H9 (cell line): ENCODE measurements at regions not wholly inside any gene's neighbourhood (a gene's known extent, or its start where the extent isn't known, plus 50 kb on each side); places are given as distances from the start of the nearest gene placed in this dataset.

Experiments used
- DNase-seq: peaks from one replicate; pipeline ENCODE4 v3.0.0-alpha.2; 2017
- H2AFZ ChIP-seq: one replicate; pipeline ENCODE4 v1.6.1; 2013; ENCODE audit warnings: mild to moderate bottlenecking, low read length, control low read depth, moderate library complexity
- H2AK5ac ChIP-seq: 2 replicates; pipeline ENCODE4 v1.6.1; 2013; ENCODE audit warnings: low read length, control low read depth, mixed read lengths; ENCODE audit not compliant: insufficient read length
- H2BK120ac ChIP-seq: one replicate; pipeline ENCODE4 v1.6.1; 2013; ENCODE audit warnings: low read depth, mild to moderate bottlenecking, low read length, control low read depth, inconsistent platforms; ENCODE audit not compliant: poor library complexity, severe bottlenecking
- H2BK12ac ChIP-seq: 2 replicates; pipeline ENCODE4 v1.6.1; 2013; ENCODE audit warnings: low read length, control low read depth, mixed read lengths, low read depth; ENCODE audit not compliant: insufficient read length
- H2BK15ac ChIP-seq: 2 replicates; pipeline ENCODE4 v1.6.1; 2013; ENCODE audit warnings: low read depth, low read length, control low read depth
- H2BK20ac ChIP-seq: one replicate; pipeline ENCODE4 v1.6.1; 2013; ENCODE audit warnings: low read depth, mild to moderate bottlenecking, low read length, control low read depth, inconsistent platforms; ENCODE audit not compliant: poor library complexity, severe bottlenecking
- H2BK5ac ChIP-seq: 2 replicates; pipeline ENCODE4 v1.6.1; 2013; ENCODE audit warnings: low read length, control low read depth, mixed read lengths; ENCODE audit not compliant: insufficient read length
- H3K14ac ChIP-seq: 2 replicates; pipeline ENCODE4 v1.6.1; 2013; ENCODE audit warnings: low read length, control low read depth; ENCODE audit not compliant: insufficient read depth
- H3K18ac ChIP-seq: 2 replicates; pipeline ENCODE4 v1.6.1; 2013; ENCODE audit warnings: low read depth, mild to moderate bottlenecking, mixed read lengths, low read length, control low read depth; ENCODE audit not compliant: insufficient read length
- H3K23ac ChIP-seq: 2 replicates; pipeline ENCODE4 v1.6.1; 2013; ENCODE audit warnings: low read length, control low read depth, mixed read lengths, low read depth; ENCODE audit not compliant: insufficient read length
- H3K23me2 ChIP-seq: 2 replicates; pipeline ENCODE4 v1.6.1; 2013; ENCODE audit warnings: low read depth, mild to moderate bottlenecking, mixed read lengths, low read length, control low read depth; ENCODE audit not compliant: insufficient read length, poor library complexity, severe bottlenecking
- H3K27ac ChIP-seq: 2 replicates; pipeline ENCODE4 v1.5.1; 2013; ENCODE audit warnings: low read length, control low read depth, mixed read lengths, low read depth; ENCODE audit not compliant: insufficient read length
- H3K27me3 ChIP-seq: 2 replicates; pipeline ENCODE4 v1.6.1; 2013; ENCODE audit warnings: low read length, control low read depth, inconsistent platforms; ENCODE audit not compliant: insufficient read depth
- H3K4ac ChIP-seq: 2 replicates; pipeline ENCODE4 v1.6.1; 2013; ENCODE audit warnings: low read depth, mild to moderate bottlenecking, control low read depth, inconsistent platforms, low read length, moderate library complexity
- H3K4me1 ChIP-seq: 2 replicates; pipeline ENCODE4 v1.6.1; 2013; ENCODE audit warnings: low read length, control low read depth, inconsistent platforms; ENCODE audit not compliant: insufficient read depth
- H3K4me2 ChIP-seq: 2 replicates; pipeline ENCODE4 v1.6.1; 2013; ENCODE audit warnings: low read length, control low read depth, mixed read lengths; ENCODE audit not compliant: insufficient read length, insufficient read depth
- H3K56ac ChIP-seq: 2 replicates; pipeline ENCODE4 v1.6.1; 2013; ENCODE audit warnings: low read depth, mild to moderate bottlenecking, mixed read lengths, low read length, control low read depth; ENCODE audit not compliant: insufficient read length
- H3K79me1 ChIP-seq: 2 replicates; pipeline ENCODE4 v1.6.1; 2013; ENCODE audit warnings: low read depth, mild to moderate bottlenecking, moderate library complexity, low read length, control low read depth, inconsistent platforms; ENCODE audit not compliant: insufficient read depth, poor library complexity, severe bottlenecking
- H3K79me2 ChIP-seq: 2 replicates; pipeline ENCODE4 v1.6.1; 2013; ENCODE audit warnings: low read length, control low read depth, inconsistent platforms; ENCODE audit not compliant: insufficient read depth
- H3K9ac ChIP-seq: 2 replicates; pipeline ENCODE4 v1.6.1; 2013; ENCODE audit warnings: low read length, control low read depth, mixed read lengths; ENCODE audit not compliant: insufficient read length; ENCODE audit errors: extremely low read depth
- H3K9me3 ChIP-seq: one replicate; pipeline ENCODE4 v1.6.1; 2013; ENCODE audit warnings: low read depth, low read length, inconsistent platforms; ENCODE audit not compliant: control insufficient read depth
- H3T11ph ChIP-seq: one replicate; pipeline ENCODE4 v1.6.1; 2013; ENCODE audit warnings: mild to moderate bottlenecking, low read length, control low read depth, inconsistent platforms
- H4K20me1 ChIP-seq: one replicate; pipeline ENCODE4 v1.6.1; 2013; ENCODE audit not compliant: control insufficient read depth, insufficient read length, insufficient read depth
- H4K5ac ChIP-seq: 2 replicates; pipeline ENCODE4 v1.6.1; 2013; ENCODE audit warnings: low read depth, mild to moderate bottlenecking, mixed read lengths, low read length, control low read depth; ENCODE audit not compliant: insufficient read length
- H4K8ac ChIP-seq: replicated peaks from 2 replicates; pipeline ENCODE4 v1.6.1; 2013; ENCODE audit warnings: low read length, control low read depth, mixed read lengths, low read depth; ENCODE audit not compliant: insufficient read length
- H4K91ac ChIP-seq: 2 replicates; pipeline ENCODE4 v1.6.1; 2013; ENCODE audit warnings: low read depth, mild to moderate bottlenecking, moderate library complexity, mixed read lengths, low read length, control low read depth; ENCODE audit not compliant: insufficient read length
- H3K27ac Mint-ChIP-seq, 3 experiments: 2 replicates in 2 of 3; 3 replicates in 1 of 3; pipeline ENCODE4 v1.8.0; 2020 to 2021; ENCODE audit warnings: mixed read lengths in 3 of 3, mild to moderate bottlenecking in 1 of 3, moderate library complexity in 1 of 3
- H3K27me3 Mint-ChIP-seq: 2 replicates; pipeline ENCODE4 v1.8.0; 2021; ENCODE audit warnings: low read depth, mild to moderate bottlenecking, moderate library complexity, mixed read lengths
- H3K36me3 Mint-ChIP-seq, 3 experiments: 2 replicates in 2 of 3; 3 replicates in 1 of 3; pipeline ENCODE4 v1.8.0; 2020 to 2021; ENCODE audit warnings: low read depth in 3 of 3, mixed read lengths in 3 of 3; ENCODE audit not compliant: insufficient read depth in 1 of 3
- H3K4me1 Mint-ChIP-seq, 2 experiments: 2 replicates each; pipeline ENCODE4 v1.8.0; 2020; ENCODE audit warnings: mixed read lengths in 2 of 2
- H3K4me3 Mint-ChIP-seq, 2 experiments: 2 replicates in 1 of 2; 3 replicates in 1 of 2; pipeline ENCODE4 v1.8.0; 2020 to 2021; ENCODE audit warnings: mild to moderate bottlenecking in 2 of 2, mixed read lengths in 2 of 2, moderate library complexity in 1 of 2
- H3K9me3 Mint-ChIP-seq, 2 experiments: 2 replicates in 1 of 2; 3 replicates in 1 of 2; pipeline ENCODE4 v1.8.0; 2020; ENCODE audit warnings: mild to moderate bottlenecking in 2 of 2, mixed read lengths in 2 of 2, moderate library complexity in 1 of 2
- WGBS: extraction: QIAGEN DNeasy Blood & Tissue Kit; methylation state at CpG from one replicate; pipeline ENCODE4 v1.1.7; 2013; ENCODE audit warnings: missing lambda C conversion rate, low lambda C conversion rate, mixed read lengths; ENCODE audit not compliant: insufficient read length; ENCODE audit errors: extremely low coverage; 5-methylcytosine and 5-hydroxymethylcytosine counted together
- TF ChIP-seq, protein P1 (sequence below): fragments of 200-600 bp; sonication (generic); conservative IDR thresholded peaks from 3 replicates; pipeline ENCODE4 v1.8.0; 2021; ENCODE audit warnings: antibody characterized with exemption, mild to moderate bottlenecking

- no peak overlapping the region for H3K14ac ChIP-seq
- H4K20me1 ChIP-seq = no peaks in the 10 kb centered on the region
- no peak overlapping the region for H4K8ac ChIP-seq
- no peak overlapping the region for H3K4me3 Mint-ChIP-seq
- H3K23me2 ChIP-seq = no peaks in the 10 kb centered on the region
- no peaks in the 10 kb centered on the region for H3K9me3 ChIP-seq
- H3K27me3 Mint-ChIP-seq = no peaks in the 10 kb centered on the region
- H3K9ac ChIP-seq = no peak overlapping the region
- H3K27me3 ChIP-seq = no peaks in the 10 kb centered on the region
- no peak overlapping the region for H3K4ac ChIP-seq
- no peaks in the 10 kb centered on the region for H3K4me1 ChIP-seq
- no peak overlapping the region for H3K27ac ChIP-seq
- H2BK120ac ChIP-seq = no peak overlapping the region
- no CpG with 5 or more reads among the region's 1 CpG for WGBS
- H3K18ac ChIP-seq = no peak overlapping the region
- H2BK20ac ChIP-seq = no peak overlapping the region
- no peaks in the 10 kb centered on the region for H3K4me1 Mint-ChIP-seq
- H3K79me2 ChIP-seq = no peaks in the 10 kb centered on the region
- no peaks in the 10 kb centered on the region; a peak in 1 of 7 replicates for H3K36me3 Mint-ChIP-seq
- H2AFZ ChIP-seq = no peak overlapping the region
- H3T11ph ChIP-seq = no peak overlapping the region
- H3K27ac Mint-ChIP-seq = no peak overlapping the region
- H3K9me3 Mint-ChIP-seq = 0 out of 5 replicates have a peak, but pooled peaks cover 0 to 4% of the 10 kb centered on the region in 2 experiments
- no peak overlapping the region for H4K5ac ChIP-seq
- no peak overlapping the region for H2BK15ac ChIP-seq
- TF ChIP-seq, protein P1, sequence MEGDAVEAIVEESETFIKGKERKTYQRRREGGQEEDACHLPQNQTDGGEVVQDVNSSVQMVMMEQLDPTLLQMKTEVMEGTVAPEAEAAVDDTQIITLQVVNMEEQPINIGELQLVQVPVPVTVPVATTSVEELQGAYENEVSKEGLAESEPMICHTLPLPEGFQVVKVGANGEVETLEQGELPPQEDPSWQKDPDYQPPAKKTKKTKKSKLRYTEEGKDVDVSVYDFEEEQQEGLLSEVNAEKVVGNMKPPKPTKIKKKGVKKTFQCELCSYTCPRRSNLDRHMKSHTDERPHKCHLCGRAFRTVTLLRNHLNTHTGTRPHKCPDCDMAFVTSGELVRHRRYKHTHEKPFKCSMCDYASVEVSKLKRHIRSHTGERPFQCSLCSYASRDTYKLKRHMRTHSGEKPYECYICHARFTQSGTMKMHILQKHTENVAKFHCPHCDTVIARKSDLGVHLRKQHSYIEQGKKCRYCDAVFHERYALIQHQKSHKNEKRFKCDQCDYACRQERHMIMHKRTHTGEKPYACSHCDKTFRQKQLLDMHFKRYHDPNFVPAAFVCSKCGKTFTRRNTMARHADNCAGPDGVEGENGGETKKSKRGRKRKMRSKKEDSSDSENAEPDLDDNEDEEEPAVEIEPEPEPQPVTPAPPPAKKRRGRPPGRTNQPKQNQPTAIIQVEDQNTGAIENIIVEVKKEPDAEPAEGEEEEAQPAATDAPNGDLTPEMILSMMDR = no peak
- no peak overlapping the region for H2AK5ac ChIP-seq
- no peaks in the 10 kb centered on the region for H3K79me1 ChIP-seq
- H2BK5ac ChIP-seq = no peak overlapping the region
- no peak overlapping the region for H3K4me2 ChIP-seq
- DNase-seq = no peak
- no peak overlapping the region for H4K91ac ChIP-seq
- no peak overlapping the region for H3K23ac ChIP-seq
- no peak overlapping the region for H2BK12ac ChIP-seq
- no peak overlapping the region for H3K56ac ChIP-seq
These were observed 459.9 kb downstream of the BCKDHB start for GRCh38 chr6:80566361-80566760.
